HCT116 (cell line): ENCODE measurements at regions not wholly inside any gene's neighbourhood (a gene's known extent, or its start where the extent isn't known, plus 50 kb on each side); places are given as distances from the start of the nearest gene placed in this dataset.

Experiments used
- CTCF ChIP-seq, 3 experiments: fragments of 200-600 bp in 1 of 3; sonication (generic) in 1 of 3; IDR thresholded peaks in 2 of 3; conservative IDR thresholded peaks in 1 of 3; 2 replicates each; pipeline ENCODE4 v1.5.1; 2012 to 2017; ENCODE audit warnings: low read depth in 2 of 3, low read length in 2 of 3, antibody characterized with exemption in 1 of 3, borderline replicate concordance in 1 of 3, control low read depth in 1 of 3, mild to moderate bottlenecking in 1 of 3, mixed read lengths in 1 of 3, mixed run types in 1 of 3, moderate library complexity in 1 of 3; ENCODE audit not compliant: insufficient read depth in 1 of 3
- EZH2 ChIP-seq: fragments of 200-600 bp; sonication (generic); IDR thresholded peaks from 2 replicates; pipeline ENCODE4 v1.6.1; 2017; ENCODE audit warnings: antibody characterized with exemption, mixed run types
- MAX ChIP-seq: IDR thresholded peaks from 2 replicates; pipeline ENCODE4 v1.6.1; 2012
- POLR2A ChIP-seq: IDR thresholded peaks from 2 replicates; pipeline ENCODE4 v1.7.0; 2011; ENCODE audit warnings: borderline replicate concordance; ENCODE audit not compliant: insufficient read depth, insufficient read length; ENCODE audit errors: extremely low read depth
- REST ChIP-seq: IDR thresholded peaks from 2 replicates; pipeline ENCODE4 v1.6.1; 2012; ENCODE audit warnings: low read depth

- TF ChIP-seq EZH2 (no peak), POLR2A (no peak), MAX (no peak), CTCF (IDR thresholded peaks at IDR 0.05 in 2 of 3, conservative IDR thresholded peaks at IDR 0.05 in 1 of 3; ENCODE audit: borderline replicate concordance in 1 of 3, insufficient read depth in 1 of 3, low read depth in 2 of 3, low read length in 2 of 3) (no peak), REST (no peak)
Measured at GRCh38 chr5:118371973-118372831, 616.1 kb downstream of the DTWD2 start.
